GM21390 (cell line): ENCODE measurements at regions not wholly inside any gene's neighbourhood (a gene's known extent, or its start where the extent isn't known, plus 50 kb on each side); places are given as distances from the start of the nearest gene placed in this dataset.

Experiments
- ATAC-seq: cut with Tn5 transposase; IDR thresholded peaks from one replicate; pipeline ENCODE4 v1.9.1; 2021; ENCODE audit not compliant: unreplicated experiment

DNA sequence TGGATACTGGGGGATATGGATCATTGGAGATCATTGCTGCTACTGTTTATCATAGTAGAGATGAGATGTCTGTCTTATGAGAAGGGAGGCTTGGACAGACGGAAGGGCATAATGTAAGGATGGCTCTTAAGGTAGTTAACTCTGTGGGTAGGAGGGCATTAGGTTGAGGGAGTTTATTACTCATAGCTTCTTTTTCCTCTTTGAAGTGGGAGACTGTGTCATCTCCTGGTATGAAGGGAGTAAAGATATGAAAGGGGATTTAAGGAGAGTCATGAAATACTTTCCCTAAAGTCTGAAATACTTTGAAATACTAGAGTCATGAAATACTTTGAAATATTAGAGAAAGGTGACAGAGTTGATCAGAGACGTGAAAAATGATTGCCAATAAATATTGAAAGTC is 255.5 kb upstream of the PITX2 start:
- no peak for ATAC-seq

DNA sequence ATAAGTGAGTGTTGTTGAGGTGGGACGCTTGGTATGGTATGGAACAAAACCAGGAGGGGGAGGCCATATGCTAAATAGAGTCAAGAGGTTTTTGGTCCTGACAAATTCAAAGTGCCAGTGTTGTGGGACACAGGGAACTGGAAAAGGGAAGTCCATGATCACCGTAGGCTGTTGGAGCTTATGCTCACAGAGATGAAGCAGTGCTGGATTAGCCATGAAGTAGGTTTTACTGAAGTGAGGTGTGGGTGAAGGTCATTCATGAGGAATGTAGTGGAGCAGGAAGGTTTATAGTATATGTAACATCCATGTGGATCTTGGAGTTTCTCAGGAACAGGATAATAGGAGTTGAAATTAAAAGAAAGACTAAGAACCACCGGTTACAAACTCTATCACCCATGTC is 256.1 kb upstream of the PITX2 start:
- no peak for ATAC-seq

DNA sequence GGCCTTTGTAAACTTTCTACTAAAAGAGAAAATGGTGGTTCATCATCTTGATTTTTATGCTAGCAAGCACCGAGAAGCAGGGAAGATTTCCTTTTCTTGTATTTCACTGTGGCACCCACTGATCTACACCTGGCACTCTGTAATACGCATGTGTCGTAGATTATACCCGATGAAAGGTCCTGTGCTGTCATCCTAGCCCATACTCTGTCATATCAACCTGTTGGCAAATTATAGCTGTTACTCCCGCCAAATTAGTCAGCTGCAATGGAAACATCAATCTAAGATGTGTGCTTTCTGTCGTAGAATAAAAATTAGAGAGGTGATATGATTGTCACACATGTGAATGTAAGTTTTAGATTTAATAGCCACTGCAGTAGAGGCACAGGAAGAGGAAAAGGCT is 263.4 kb upstream of the PITX2 start:
- no peak for ATAC-seq

DNA sequence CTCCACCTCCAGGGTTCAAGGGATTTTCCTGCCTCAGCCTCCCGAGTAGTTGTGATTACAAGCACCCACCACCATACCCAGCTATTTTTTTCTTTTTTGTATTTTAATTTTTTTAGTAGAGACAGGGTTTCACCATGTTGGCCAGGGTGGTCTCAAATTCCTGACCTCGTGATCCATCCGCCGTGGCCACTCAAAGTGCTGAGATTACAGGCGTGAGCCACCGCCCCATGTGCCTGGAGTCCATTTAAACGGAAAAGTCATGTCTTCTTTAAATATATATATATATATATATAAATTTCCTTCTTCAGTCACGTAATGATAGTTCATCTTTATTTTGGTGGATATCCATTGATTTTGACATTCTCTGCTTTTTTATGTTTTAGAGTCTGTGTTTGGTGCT is 264.0 kb upstream of the PITX2 start:
- ATAC-seq, result no peak

DNA sequence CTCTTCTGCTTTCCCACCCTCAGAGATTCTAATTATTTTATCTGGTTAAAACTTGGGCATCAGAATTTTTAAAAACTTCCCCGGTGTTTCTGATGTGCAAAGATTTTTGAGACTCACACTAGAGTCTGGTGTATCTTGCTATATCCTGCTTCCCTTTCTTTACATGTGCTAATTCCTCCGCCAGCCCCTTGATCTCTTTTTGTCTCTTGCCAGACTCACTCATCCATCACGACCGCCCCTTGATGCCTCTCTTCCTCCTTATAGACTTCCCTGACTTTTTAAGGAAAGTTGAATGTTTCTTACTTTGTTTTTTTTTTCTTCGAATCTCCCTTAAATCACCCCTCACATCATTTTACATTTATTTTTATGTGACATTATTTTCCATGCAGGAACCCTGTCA is 274.9 kb upstream of the PITX2 start:
- ATAC-seq, result no peak

DNA sequence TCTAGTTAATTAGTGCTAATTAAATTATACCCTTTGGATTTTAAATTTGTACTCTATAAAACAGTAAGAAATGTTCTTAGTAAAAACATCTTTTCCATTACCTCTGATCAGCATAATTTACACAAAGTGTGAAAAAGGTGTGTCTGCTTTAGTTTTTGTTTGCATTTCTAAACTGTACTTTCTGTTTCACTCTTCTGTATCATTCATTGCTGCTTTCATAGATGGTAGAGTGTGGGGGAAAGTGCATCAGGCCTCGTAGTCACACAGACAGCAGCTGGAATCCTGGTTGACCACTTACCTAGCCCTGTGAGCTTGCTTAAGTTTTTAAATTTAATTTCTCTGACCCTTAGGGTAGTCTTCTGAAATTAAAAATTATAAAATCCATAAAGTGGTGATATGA is 275.4 kb upstream of the PITX2 start:
- peak; percentile 92 for ATAC-seq

DNA sequence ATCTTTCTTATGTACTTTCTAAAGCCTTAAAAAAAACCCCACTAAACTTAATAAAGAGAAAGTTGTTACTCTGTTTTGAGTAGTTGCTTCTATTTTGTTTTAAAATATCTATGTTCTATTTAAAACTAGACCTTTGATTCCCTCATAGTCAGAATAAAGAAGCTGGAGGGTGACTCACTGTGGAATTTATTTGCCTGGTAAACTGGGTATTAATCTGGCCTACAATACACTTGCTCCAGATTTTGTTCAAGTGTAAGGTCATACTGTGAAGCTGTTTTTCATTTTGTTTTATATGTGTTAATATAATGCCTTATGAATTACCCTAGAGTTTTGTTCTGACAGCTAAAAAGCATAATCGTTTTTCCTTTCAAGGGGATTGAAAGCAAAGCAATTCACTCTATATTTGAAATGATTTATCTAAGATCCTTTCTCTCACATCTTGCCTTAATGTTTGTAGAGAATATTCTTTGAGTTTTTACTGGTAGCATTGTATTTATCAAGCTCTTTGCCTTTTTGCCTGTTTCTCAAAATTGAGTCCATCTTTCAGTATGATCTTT is 277.4 kb upstream of the PITX2 start:
- ATAC-seq, result no peak

DNA sequence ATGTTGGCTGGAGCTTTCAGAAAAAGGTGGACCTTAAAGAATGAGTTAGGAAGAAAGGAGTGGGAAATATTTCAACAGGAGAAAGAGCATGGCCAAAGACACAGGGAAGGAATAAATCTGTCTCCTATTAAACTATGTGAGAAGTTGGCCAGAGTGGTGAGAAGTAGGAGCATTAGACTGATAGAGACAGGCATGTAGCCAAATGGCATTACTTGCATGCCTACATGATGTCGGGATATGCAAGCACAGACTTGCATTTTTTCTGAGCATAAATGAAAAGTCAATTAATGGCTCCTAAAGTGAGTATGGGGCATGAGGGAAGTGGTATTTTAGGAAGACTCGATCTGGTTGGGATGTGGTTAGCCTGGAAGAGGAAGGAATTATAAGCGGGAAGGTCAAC is 279.6 kb upstream of the PITX2 start:
- no peak for ATAC-seq

DNA sequence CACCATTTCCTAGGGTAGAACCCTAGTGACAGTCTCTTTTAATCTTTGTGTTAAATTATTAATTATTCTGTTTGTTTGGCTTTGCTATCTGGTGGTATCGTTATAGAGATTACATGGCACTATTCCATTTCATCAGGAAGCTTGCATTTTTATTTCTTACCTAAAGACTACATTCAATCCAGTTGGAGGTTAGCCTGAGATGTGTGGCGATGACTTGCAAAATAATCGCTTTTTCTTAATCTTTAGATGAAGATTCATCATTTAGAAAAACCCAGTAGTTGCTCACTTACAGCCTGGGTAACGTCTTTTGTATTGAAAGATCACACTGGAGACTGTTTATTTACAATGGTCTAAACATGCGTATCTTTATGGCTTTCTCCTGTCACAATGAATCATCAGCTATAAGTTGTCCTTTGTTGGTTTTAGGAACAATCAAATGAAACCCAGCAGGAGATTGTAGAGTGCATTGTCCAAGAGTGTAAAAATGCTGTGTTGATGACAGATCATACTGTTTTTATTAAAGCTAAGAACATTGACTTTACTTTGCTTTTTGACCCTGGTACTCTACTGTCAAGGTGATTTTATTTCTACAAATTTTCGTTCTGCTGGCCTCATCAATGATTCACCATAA is 281.7 kb upstream of the PITX2 start:
- ATAC-seq, result no peak

DNA sequence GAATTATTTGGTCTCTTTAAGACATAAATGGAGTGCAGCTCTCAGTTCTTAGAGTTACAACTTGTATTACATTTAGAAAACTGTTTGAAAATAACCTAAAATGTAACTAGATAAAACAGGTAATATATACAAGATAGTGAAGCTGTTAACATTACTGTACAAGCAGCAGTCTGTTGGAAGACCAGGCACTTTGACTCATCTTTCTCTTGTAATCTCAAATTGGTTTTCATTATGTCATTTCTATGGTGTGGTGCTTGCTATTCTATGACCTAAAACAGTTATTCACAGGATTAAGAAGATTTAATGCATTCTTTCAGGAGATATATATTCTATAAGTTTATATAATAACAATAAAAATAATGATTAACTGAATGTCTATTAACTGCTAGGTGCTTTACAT is 282.5 kb upstream of the PITX2 start:
- ATAC-seq, result no peak

DNA sequence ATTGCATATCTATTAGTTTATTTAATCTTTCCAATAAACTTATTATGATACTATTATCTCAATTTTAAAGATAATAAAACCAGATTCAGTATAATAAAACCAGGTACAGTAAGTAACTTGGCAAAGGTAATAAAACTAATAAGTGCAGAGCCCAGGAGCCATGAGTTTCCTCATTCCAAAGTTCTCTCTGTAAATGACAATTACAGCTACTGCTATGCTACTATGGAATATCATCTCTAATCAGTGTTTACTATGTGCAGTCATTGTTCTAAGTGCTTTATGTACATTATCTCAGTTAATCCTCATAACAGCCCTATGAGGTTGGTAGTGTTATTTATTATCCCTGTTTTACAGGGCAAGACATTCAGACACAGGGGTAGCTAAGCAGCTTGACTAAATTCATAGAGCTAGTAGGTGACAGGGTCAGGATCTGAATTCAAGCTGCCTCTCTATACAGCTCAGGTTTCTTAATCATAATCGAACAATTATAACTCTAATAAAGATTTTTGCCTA is 285.0 kb upstream of the PITX2 start:
- ATAC-seq, result no peak

DNA sequence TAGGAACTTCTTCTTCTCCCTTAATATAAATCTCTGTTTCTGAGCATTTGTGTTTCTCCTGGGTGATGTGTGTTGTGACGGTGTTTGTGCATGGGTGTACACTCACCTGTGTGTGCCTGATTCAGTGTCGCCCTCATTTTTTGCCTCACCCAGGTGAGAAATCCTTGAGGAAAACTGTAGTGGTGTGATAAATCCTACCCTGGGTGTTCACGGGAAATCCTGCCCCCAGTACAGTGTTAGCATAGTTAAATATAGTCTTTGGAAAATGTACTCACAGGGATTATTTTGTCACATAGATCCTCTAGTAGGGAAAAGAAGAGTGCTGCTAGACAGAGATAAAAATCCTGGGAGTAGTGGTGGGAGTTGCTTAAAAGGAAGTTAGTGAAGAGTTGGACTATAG is 291.9 kb upstream of the PITX2 start:
- ATAC-seq, result no peak

DNA sequence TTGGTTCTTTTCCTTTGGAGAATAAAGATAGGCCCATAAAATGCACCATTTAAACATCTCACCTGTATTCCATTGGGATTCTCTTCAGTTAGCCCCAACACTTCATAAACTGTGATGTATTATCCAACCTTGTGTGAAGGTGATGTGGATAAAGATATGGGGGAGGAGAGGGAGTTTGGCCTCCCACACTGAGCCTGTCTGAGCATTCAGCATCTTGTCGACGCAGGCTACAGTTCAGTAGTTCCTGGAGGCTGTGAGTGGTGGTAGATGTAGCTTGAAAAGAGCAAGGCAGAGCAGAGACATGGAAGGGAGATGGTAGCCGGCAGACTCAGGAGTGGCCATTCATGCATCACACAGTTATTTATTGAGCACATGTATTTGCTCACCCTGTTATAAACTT is 292.4 kb upstream of the PITX2 start:
- ATAC-seq, result no peak

DNA sequence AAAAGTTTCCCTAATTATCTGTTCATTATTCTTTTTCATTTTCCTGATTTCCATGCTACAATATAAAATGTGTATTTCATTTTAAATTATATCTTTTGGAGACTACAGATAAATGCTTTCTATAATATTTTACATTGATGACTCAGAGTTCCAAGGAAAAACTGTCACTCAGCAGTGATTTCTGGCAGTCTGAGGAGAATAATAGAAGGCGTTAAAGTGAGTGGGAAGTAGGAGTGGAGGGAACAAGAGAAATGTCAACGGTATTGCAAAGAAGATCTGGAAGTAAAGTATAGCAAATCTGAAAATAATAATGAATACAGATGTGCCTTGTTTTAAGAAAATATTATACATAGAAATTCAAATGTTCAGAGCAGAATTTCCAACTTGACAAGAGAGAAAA is 293.6 kb upstream of the PITX2 start:
- ATAC-seq, result no peak

DNA sequence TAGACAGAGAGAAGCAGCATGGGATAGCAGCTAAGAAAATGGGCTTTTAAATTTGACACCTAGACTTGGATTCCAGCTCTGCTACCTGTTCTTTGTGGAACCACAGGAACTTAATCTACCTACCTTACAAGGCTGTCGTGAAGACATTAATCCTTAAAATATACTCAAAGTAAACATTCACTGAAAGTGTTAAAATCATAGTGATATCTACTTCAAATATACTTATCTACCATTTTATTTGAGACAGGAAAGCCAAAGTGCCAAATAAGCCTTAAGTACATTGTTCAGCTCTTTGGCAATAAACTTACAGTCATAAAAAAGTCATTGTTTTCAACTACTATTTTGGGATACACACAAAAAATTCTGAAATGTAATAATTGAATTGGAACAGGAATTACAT is 295.0 kb upstream of the PITX2 start:
- ATAC-seq, result no peak

DNA sequence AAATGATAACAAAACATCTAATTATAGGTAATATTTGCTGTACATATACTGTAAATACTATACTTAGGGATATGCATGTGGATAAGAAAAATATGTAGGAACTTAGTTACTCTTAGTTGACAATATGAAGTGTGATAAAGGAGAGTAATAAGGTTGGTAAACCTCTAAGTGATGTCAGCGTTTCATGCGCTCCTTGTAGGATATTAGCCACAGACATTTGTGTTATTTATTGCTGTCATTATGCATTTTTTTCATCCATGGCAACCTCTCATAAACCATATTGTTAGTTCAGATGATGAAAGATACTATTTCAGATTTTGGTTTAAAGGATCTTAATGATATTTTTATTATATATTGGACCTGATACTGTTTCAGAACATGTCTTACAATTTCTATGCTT is 298.1 kb upstream of the PITX2 start:
- no peak for ATAC-seq

DNA sequence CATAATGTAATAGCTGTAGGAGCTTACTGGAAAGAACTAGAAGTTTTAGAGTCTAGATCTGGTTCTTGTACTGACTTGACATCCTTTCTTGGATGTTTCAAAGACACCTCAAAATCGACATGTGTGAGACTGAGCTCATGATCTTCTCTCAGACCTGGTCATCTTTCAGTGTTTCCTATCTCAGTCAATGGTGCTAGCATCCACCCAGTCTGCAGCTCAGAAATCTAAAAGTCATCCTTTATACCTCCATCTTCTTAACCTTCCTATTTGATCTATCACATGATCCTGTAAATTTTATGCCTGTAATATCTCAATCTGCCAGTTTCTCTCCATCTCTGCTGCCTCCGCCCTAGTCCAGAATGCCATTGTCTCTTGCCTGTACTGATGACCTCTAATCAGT is 301.9 kb upstream of the PITX2 start:
- no peak for ATAC-seq

DNA sequence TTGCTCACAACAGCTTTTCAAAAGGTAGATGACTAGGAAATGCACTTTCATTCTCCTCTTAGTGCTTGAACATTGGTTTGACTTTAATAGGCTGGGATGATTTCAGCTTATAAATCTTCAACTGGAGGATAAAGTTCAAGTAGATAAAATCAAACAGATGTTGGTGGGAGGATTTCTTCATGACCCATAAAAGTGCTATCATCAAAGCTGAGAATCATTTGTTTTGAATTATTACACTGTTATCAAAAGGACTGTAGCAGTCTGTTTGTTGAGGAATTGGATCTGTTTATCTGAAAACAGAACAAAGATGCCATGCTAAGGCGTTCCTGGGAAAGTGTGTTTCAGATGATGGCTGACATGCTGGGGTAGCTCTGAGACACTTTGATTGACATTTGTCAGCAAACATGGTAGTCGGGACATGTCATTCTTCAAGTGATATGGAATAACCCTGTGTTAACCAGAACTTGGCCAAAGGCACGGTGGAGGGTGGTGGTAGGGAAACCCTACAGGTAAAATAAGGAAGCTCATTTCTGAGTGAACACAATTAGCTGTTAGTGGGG is 304.0 kb upstream of the PITX2 start:
- ATAC-seq, result no peak

DNA sequence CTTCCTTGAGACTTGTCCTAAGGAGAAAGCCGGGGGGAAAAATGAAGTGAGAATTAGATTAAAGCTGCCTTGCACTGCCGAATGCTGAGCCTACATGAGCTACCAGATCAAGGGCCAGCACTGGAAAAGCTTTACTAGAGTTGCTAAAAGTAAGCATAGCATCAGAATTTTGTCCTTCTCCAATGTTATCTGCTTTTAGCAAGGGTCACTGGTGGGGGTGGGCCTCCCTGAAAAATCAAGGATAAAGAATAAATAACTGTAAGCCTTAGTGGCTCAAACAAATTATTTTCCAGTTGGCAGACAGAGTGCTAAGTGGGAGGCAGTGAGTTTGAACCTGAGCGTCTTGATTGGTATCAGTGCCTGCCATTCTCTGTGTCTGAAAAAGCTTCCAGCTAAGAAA is 310.5 kb upstream of the PITX2 start:
- ATAC-seq, result no peak

DNA sequence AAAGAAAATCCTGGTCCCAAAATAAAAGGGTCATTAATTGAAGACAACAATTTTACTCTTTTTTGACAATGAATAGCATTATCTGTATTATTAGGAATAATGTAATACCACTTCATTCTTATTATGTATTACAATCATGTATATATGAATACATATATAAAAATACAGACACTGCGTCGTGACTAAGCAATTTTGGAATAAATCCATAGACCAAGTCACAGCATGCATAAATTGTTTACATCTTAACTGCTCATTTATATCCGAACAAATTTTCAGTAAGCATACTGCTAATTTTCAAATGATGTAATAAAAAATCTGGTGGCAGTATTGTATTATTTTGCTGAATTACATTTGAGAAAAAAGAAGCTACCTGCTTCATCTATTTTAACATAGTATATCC is 321.6 kb upstream of the PITX2 start:
- ATAC-seq, result no peak

DNA sequence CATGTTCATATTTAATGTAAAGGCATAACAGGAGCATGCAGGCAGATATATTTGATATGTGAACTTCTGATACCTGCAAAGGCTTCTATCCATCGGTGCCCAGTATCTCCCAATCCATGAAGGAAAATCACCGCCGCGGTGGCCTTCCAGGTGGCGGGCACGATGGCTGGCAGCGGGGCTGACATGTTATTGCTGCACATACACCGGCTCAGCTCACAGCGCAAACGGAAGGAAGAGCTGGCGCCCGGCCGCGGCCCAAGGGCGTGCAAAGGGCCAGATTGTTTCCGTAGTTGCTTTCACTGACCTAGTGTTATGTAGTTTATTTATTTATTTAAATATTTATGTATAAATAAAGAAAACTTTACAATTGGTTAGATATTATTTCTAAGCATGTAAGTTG is 322.7 kb upstream of the PITX2 start:
- ATAC-seq, result no peak

DNA sequence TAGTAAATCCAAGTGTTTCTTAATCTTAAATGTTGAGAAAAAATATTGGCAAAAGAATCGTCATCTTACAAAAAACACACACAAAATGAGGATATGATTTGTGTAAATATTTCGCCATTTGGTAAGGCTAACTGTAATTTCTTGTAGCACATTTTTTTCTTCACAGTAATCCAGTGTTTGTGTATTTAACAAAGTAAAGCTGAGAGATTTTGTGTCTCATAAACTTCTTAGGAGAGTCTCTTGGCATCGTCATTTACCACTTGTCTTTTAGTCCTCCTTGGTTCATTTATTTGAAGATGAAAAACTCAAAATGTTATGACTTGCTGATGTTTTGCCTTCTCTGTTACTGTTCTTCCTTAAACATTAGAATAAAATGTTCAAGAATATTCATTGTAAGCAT is 326.7 kb upstream of the PITX2 start:
- no peak for ATAC-seq

DNA sequence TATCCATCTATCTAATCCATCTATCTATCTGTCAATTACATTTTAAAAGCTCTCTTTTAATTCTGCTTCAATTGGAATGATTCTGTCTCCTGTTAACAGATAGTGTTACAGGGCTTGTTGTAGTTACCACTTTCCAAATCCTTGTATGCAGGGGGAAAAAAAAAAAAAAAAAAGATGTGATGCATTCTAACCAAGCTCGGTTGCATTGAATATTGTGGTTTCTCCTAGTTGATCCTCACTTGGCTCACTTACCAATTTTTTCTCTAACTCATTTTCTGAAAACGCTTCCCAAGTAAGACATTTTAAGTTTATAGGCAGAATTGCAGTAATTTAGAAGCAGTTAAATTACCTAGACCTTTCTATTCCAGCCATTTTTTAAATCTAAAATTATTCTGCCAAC is 327.9 kb upstream of the PITX2 start:
- ATAC-seq, result no peak
